Body of pancreas (tissue), 4 donors: ENCODE measurements at regions not wholly inside any gene's neighbourhood (a gene's known extent, or its start where the extent isn't known, plus 50 kb on each side); places are given as distances from the start of the nearest gene placed in this dataset.

Source experiments
- ATAC-seq: fragments of 150-250 bp; one replicate; pipeline ENCODE4 v1.9.1; 2016
- DNase-seq, 4 donors: peaks; one replicate each; pipeline ENCODE4 v3.0.0-alpha.2; 2019
- H3K27ac ChIP-seq, 4 donors: fragments of 200-600 bp; sonication (generic); 1 replicate in 3 of 4; 2 replicates in 1 of 4; pipeline versions ENCODE4 v1.5.1 to v1.6.1; 2016 to 2019; ENCODE audit warnings: mild to moderate bottlenecking in 1 of 4, mixed read lengths in 1 of 4, moderate library complexity in 1 of 4
- H3K27me3 ChIP-seq, 2 donors: fragments of 200-600 bp; sonication (generic); one replicate each; pipeline ENCODE4 v1.6.0; 2016; ENCODE audit warnings: mild to moderate bottlenecking in 1 of 2
- H3K36me3 ChIP-seq, 2 donors: fragments of 200-600 bp; sonication (generic); replicated peaks in 1 of 2; 2 replicates each; pipeline ENCODE4 v1.5.1; 2016; ENCODE audit warnings: low read depth in 2 of 2; ENCODE audit not compliant: insufficient read depth in 1 of 2
- H3K4me1 ChIP-seq: fragments of 200-600 bp; sonication (generic); one replicate; pipeline ENCODE4 v1.6.0; 2016
- H3K4me3 ChIP-seq, 2 donors: fragments of 200-600 bp; sonication (generic); 1 replicate in 1 of 2; 2 replicates in 1 of 2; pipeline ENCODE4 v1.5.1; 2016 to 2019
- H3K9me3 ChIP-seq, 3 donors: fragments of 200-600 bp; sonication (generic); 1 replicate in 2 of 3; 2 replicates in 1 of 3; pipeline ENCODE4 v1.5.1; 2016
- POLR2A ChIP-seq, 3 donors: fragments of 450-650 bp; IDR thresholded peaks; one replicate each; pipeline ENCODE4 v1.6.1; 2016; ENCODE audit warnings: antibody characterized with exemption in 3 of 3, mild to moderate bottlenecking in 2 of 3
- WGBS, 2 donors: methylation state at CpG; one replicate each; pipeline ENCODE4 v1.1.5; 2017; 5-methylcytosine and 5-hydroxymethylcytosine counted together
- intact Hi-C: fragments of 100-400 bp; cut with DNase I; formaldehyde crosslinking; loops from one replicate; pipeline ENCODE4 v1.15.1; 2023
- TF ChIP-seq, protein P1 (sequence below), 7 experiments: fragments of 450-650 bp in 4 of 7; fragments of 200-600 bp in 3 of 7; sonication (generic) in 3 of 7; IDR thresholded peaks; one replicate each; pipeline ENCODE4 v1.5.1; 2016 to 2019; ENCODE audit warnings: antibody characterized with exemption in 7 of 7

DNA sequence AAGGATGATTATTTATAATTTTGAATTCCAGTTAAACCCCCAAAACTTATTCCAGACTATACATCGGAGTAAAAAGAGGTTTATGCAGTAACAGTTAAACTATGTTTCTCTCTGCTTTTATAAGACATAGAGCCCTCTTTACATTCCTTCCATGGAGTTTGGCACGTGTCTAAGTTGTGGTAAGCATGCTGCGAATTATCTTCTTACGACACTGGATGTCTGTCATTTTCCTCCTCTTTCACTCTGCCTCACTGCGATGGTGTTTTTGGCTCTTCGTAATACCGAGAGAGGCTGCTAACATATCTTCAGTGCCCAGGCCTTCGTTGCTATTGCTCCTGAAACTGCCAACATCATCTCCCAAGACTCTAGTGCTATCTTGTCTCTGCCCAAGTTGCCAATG, 83.9 kb upstream of the TGFBR2 start:
- intact Hi-C loops = loop anchor here (10.0 kb wide), 1 partner anchor 102 kb away; no protein-coding TSS in a partner anchor
- Histone ChIP-seq H3K27ac (no peak overlapping the region), H3K36me3 (no peaks in the 10 kb centered on the region), H3K4me1 (peaks cover 24% of the 10 kb centered on the region), H3K4me3 (no peak overlapping the region), H3K27me3 (no peaks in the 10 kb centered on the region), H3K9me3 (no peaks in the 10 kb centered on the region)
- DNase-seq (no peak), ATAC-seq (no peak)
- TF ChIP-seq, protein P1, sequence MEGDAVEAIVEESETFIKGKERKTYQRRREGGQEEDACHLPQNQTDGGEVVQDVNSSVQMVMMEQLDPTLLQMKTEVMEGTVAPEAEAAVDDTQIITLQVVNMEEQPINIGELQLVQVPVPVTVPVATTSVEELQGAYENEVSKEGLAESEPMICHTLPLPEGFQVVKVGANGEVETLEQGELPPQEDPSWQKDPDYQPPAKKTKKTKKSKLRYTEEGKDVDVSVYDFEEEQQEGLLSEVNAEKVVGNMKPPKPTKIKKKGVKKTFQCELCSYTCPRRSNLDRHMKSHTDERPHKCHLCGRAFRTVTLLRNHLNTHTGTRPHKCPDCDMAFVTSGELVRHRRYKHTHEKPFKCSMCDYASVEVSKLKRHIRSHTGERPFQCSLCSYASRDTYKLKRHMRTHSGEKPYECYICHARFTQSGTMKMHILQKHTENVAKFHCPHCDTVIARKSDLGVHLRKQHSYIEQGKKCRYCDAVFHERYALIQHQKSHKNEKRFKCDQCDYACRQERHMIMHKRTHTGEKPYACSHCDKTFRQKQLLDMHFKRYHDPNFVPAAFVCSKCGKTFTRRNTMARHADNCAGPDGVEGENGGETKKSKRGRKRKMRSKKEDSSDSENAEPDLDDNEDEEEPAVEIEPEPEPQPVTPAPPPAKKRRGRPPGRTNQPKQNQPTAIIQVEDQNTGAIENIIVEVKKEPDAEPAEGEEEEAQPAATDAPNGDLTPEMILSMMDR (IDR thresholded peaks at IDR 0.05) = no peak
- TF ChIP-seq POLR2A (IDR thresholded peaks at IDR 0.05) = no peak
- 93 to 95% methylated on average over 8 of the region's 8 CpGs for WGBS, 2 donors

DNA sequence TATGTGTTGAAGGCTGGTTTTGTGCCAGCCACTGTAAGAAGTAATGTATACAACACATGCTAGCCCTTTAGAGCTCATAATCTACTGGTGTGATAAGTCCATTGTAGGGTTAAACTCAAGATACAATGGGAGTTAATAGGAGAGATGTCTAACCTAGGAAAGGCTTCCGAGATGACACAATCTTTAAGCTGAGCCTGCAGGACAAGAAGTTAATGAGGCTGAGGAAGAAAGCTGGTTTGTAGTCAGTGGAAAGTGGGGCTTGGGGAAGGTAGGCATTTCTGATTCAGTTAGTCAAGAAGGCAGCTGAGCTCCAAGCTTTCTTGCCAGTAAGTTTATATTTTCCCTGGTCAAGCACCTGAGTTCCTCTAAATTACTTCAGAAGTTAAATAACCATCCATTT, 83.0 kb upstream of the TGFBR2 start:
- TF ChIP-seq, protein P1 (IDR thresholded peaks at IDR 0.05) = no peak
- no peak for TF ChIP-seq POLR2A (IDR thresholded peaks at IDR 0.05)
- 81 to 90% methylated on average over 1 of the region's 1 CpG for WGBS, 2 donors
- no peak overlapping the region for H3K27ac ChIP-seq
- H3K27me3 ChIP-seq = no peaks in the 10 kb centered on the region
- DNase-seq = no peak
- no peak for ATAC-seq
- intact Hi-C loops = loop anchor here (10.0 kb wide), 1 partner anchor 101 kb away; no protein-coding TSS in a partner anchor
- H3K4me1 ChIP-seq = peaks cover 15% of the 10 kb centered on the region
- H3K36me3 ChIP-seq = no peaks in the 10 kb centered on the region
- H3K4me3 ChIP-seq = no peak overlapping the region
- no peaks in the 10 kb centered on the region for H3K9me3 ChIP-seq

DNA sequence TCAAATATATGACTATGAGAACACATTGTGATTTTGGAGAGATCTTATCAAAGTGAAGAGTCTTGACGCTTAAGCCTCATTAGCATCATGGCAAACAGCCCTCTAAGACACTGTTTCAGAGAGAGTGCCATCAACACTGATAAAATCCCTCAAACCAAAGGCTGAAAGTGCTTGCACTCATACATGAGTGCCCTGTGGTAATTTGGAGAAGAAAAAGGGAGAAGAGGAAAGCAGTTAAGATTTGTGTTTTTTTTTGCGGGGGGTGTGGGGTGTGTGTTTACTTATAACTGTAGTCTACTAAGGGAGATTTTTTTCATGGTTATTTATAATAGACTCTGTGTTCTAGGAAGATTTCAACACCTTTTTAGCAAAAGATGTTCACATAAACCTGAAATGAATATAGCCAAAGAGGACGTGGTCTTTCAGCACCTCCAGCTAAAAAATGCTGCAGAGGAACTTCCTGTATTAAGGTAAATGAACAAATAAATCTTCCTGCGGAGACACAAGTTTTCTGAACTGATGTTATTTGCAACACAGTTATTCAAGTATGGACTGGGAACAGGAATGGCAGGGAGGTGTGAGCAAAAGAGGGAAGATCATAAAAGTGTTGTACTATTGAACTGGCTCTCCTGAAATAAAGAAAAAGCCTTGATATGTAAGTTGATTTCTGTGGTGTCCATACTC, 81.9 kb upstream of the TGFBR2 start:
- WGBS, 2 donors = 74 to 82% methylated on average over 4 of the region's 4 CpGs
- no peaks in the 10 kb centered on the region for H3K9me3 ChIP-seq
- TF ChIP-seq, protein P1 (IDR thresholded peaks at IDR 0.05) = no peak
- TF ChIP-seq POLR2A (IDR thresholded peaks at IDR 0.05) = no peak
- intact Hi-C loops = loop anchor here (10.0 kb wide), 1 partner anchor 100 kb away; no protein-coding TSS in a partner anchor
- peaks cover 5% of the 10 kb centered on the region for H3K4me1 ChIP-seq
- H3K4me3 ChIP-seq = no peak overlapping the region
- H3K27ac ChIP-seq = no peak overlapping the region
- no peaks in the 10 kb centered on the region for H3K36me3 ChIP-seq
- no peaks in the 10 kb centered on the region for H3K27me3 ChIP-seq
- no peak for DNase-seq
- ATAC-seq = no peak

DNA sequence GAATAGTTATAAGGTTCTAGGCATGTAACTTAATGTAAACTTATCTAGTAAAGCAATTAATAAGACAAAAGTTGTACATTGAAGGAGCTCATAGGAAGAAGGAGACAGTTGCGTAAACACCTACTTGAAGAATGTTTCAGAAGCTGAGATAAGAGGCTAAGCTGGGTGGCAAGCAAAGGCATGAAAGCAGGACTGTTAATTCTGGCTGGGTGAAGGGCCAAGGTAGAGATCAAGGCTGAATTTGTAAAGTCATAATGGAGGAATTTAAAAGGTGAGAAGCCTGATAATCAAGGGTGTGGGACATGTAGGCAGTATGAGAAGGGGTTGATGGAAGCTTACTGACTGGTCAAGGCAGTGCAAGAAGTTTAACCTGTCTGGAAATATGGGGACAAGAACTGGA, 80.4 kb upstream of the TGFBR2 start:
- TF ChIP-seq, protein P1 (IDR thresholded peaks at IDR 0.05) = no peak
- no peak for TF ChIP-seq POLR2A (IDR thresholded peaks at IDR 0.05)
- 73 to 77% methylated on average over 1 of the region's 1 CpG for WGBS, 2 donors
- Histone ChIP-seq H3K27me3 (no peaks in the 10 kb centered on the region), H3K4me1 (no peaks in the 10 kb centered on the region), H3K27ac (no peak overlapping the region), H3K9me3 (no peaks in the 10 kb centered on the region), H3K4me3 (no peak overlapping the region), H3K36me3 (no peaks in the 10 kb centered on the region)
- intact Hi-C loops = loop anchor here (10.0 kb wide), 1 partner anchor 99 kb away; no protein-coding TSS in a partner anchor
- DNase-seq = no peak
- ATAC-seq = no peak

DNA sequence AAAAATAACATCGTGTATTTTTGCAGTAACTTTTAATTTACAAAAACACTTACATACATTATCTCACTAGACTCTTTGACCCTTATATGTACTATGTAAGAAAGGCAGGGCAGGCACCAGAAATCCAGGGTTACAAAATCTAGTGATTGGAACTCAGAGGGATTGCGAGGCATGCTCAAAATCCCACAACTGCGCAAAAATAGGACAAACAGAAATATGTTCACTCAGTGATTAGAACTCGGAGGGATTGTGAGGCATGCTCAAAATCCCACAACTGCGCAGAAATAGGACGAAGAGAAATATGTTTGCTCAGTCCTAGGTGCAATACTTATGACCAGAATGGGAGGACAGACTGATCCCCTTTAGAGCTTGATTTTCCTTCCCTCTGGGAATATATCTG, 79.2 kb upstream of the TGFBR2 start:
- Histone ChIP-seq H3K4me3 (no peak overlapping the region), H3K36me3 (no peaks in the 10 kb centered on the region), H3K27me3 (no peaks in the 10 kb centered on the region), H3K4me1 (no peaks in the 10 kb centered on the region), H3K27ac (no peak overlapping the region), H3K9me3 (no peaks in the 10 kb centered on the region)
- intact Hi-C loops = loop anchor here (10.0 kb wide), 1 partner anchor 98 kb away; no protein-coding TSS in a partner anchor
- DNase-seq (no peak), ATAC-seq (no peak)
- no peak for TF ChIP-seq POLR2A (IDR thresholded peaks at IDR 0.05)
- TF ChIP-seq, protein P1 (IDR thresholded peaks at IDR 0.05) = no peak
- 91 to 92% methylated on average over 6 of the region's 6 CpGs for WGBS, 2 donors
